ENCODE measurements at regions not wholly inside any gene's neighbourhood (a gene's known extent, or its start where the extent isn't known, plus 50 kb on each side); places are given as distances from the start of the nearest gene placed in this dataset.
"Not testable (repeated sequence)": the region's sequence is repeated elsewhere in the genome, so short reads cannot be mapped to it uniquely, and the experiment has no call there.

- Mint-ChIP-seq H3K27ac (no peak overlapping the region), H3K36me3 (no peaks in the 10 kb centered on the region), H3K9me3 (peaks cover 24 to 37% of the 10 kb centered on the region in 2 donors)
- DNase-seq (ENCODE audit: low spot score in 2 of 2) (no peak), ATAC-seq (no peak)
Measured at GRCh38 chr16:62363501-62363900, 327.3 kb upstream of the CDH8 start.

DNA sequence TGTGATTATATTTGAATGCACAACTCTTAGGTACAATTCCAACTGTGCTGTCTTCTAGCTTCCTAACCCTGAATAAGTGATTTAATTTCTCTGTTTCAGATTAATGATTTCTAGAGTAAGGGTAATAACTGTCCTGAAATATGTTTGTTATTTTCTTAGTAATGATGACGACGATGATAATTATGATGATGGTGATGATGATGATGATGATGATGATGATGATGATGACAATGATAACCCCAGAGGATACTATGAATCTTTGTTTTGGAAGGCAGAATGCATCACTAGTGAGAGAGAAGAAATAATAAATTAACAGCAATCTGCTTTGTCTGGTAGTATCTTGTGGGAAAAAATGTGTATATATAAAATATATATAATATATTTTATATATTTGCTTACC is 317.1 kb upstream of the CDH8 start:
- peaks cover 7 to 11% of the 10 kb centered on the region in 2 donors for H3K9me3 Mint-ChIP-seq
- DNase-seq (ENCODE audit: low spot score in 2 of 2) (no peak), ATAC-seq (no peak)
- no peaks in the 10 kb centered on the region for H3K36me3 Mint-ChIP-seq
- no peak overlapping the region for H3K27ac Mint-ChIP-seq

- Mint-ChIP-seq H3K27ac (no peak overlapping the region), H3K36me3 (peaks cover 0 to 5% of the 10 kb centered on the region in 2 donors), H3K9me3 (peaks cover 15 to 18% of the 10 kb centered on the region in 2 donors)
- DNase-seq (ENCODE audit: low spot score in 2 of 2) (no peak), ATAC-seq (no peak)
Measured at GRCh38 chr16:62342216-62342615, 306.0 kb upstream of the CDH8 start.

GRCh38 chr16:62335356-62335755 is 299.1 kb upstream of the CDH8 start:
- H3K9me3 Mint-ChIP-seq, result peaks cover 10 to 15% of the 10 kb centered on the region in 2 donors
- no peaks in the 10 kb centered on the region for H3K36me3 Mint-ChIP-seq
- DNase-seq (ENCODE audit: low spot score in 2 of 2) (no peak), ATAC-seq (no peak)
- no peak overlapping the region for H3K27ac Mint-ChIP-seq

DNA sequence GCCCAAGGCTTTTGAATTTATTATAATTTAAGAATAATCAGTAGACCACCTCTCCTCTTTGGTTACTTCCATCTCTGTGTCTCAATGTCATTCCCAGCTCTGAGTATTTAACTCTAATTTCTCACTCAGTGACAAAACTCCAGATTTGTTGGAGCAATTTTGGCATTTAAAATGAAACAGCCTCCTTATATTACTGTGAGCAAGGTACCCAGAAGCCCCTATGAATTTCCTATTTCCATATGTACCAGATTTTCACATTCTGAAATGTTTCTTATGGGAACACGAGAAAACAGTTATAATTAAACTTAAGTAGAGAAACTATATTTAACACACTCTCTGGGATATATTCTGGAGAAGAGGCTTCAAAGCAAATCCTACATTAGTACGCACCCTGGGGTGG is 285.4 kb upstream of the CDH8 start:
- no peaks in the 10 kb centered on the region for H3K36me3 Mint-ChIP-seq
- H3K27ac Mint-ChIP-seq, result no peak overlapping the region
- DNase-seq (ENCODE audit: low spot score in 2 of 2) (no peak), ATAC-seq (no peak)
- H3K9me3 Mint-ChIP-seq, result peaks cover 10 to 16% of the 10 kb centered on the region in 2 donors

GRCh38 chr16:62298600-62298999 is 262.4 kb upstream of the CDH8 start:
- H3K36me3 Mint-ChIP-seq, result peaks cover 9 to 14% of the 10 kb centered on the region in 2 donors
- ATAC-seq, result no peak
- H3K9me3 Mint-ChIP-seq, result peaks cover 27 to 30% of the 10 kb centered on the region in 2 donors
- no peak overlapping the region for H3K27ac Mint-ChIP-seq
- no peak for DNase-seq (ENCODE audit: low spot score in 2 of 2)

- no peak overlapping the region for H3K27ac Mint-ChIP-seq
- H3K9me3 Mint-ChIP-seq, result peaks cover 15 to 28% of the 10 kb centered on the region in 2 donors
- ATAC-seq (no peak), DNase-seq (ENCODE audit: low spot score in 2 of 2) (no peak)
- H3K36me3 Mint-ChIP-seq, result peaks cover 0 to 5% of the 10 kb centered on the region in 2 donors
Measured at GRCh38 chr16:62294213-62294972, 258.2 kb upstream of the CDH8 start.

DNA sequence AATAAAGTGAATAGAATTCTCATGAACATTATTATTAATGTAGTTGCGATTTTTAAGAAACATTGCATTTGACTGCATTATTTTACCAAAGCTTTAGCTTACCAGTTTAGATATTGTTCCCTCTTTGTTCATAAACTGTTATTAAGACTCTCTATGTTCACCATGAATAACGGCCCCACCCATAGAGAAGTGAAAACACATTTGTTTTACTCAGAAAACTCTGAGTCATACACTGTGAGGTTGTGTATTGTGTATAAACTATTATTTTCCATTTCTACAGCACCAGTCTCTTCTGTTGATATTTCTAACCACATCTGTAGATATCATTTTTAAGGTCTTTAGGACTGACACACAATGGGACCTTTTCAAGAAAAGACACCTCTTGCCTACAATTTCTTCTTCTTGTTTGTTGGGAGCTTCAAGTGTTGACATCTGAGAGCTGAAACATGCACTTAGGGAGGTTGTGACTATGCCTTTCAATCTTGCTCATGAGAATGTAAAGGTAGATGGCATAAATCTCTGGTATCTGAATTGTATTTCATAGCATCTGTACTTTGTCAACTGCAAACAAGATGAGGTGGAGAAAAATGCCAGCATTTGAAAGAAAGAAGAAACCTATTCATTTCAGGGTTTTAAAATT is 252.9 kb upstream of the CDH8 start:
- DNase-seq (ENCODE audit: low spot score in 2 of 2) (no peak), ATAC-seq (no peak)
- H3K9me3 Mint-ChIP-seq, result peaks cover 22 to 24% of the 10 kb centered on the region in 2 donors
- H3K27ac Mint-ChIP-seq, result no peak overlapping the region
- H3K36me3 Mint-ChIP-seq, result peaks cover 0 to 5% of the 10 kb centered on the region in 2 donors

GRCh38 chr16:62280506-62280905 is 244.3 kb upstream of the CDH8 start:
- no peaks in the 10 kb centered on the region for H3K36me3 Mint-ChIP-seq
- DNase-seq (ENCODE audit: low spot score in 2 of 2) (no peak), ATAC-seq (no peak)
- peaks cover 0 to 7% of the 10 kb centered on the region in 2 donors for H3K9me3 Mint-ChIP-seq
- no peak overlapping the region for H3K27ac Mint-ChIP-seq

DNA sequence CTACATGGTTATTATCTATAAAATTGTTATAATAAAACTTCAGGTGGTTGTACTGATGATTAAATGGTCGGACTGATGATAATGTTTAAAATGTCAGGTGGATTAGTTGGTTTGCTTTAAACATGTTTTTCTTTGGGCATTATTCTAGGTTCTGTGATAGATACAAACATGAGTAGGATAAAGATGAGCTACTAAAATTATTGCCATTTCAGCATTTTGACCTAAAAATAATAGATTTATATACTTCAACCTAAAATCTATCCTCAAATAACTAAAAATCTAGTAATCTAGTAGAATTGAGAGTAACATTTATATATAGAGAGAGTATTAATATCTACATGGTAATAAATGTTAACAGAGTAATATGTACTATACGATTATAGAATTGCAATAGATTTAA is 241.7 kb upstream of the CDH8 start:
- H3K9me3 Mint-ChIP-seq, result peaks cover 12 to 16% of the 10 kb centered on the region in 2 donors
- no peak overlapping the region for H3K27ac Mint-ChIP-seq
- no peaks in the 10 kb centered on the region for H3K36me3 Mint-ChIP-seq
- ATAC-seq (no peak), DNase-seq (ENCODE audit: low spot score in 2 of 2) (no peak)

DNA sequence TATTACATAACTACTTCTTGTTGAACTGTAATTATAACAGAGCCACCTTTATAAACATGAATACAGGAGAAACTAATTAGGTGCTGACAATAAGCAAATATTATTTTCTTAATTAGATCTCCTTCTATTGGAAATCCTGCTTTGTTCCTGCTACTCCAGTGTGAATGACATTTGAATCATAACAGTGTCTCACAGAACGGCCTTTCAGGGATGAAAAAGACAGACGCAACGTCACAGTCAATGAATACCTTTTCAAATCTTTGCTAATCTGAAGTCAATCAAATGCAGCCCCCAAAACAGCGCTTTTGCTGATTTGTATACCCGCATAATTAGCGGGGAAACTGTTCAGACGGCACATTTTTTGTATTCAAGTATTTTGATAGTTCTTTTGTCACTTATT is 240.4 kb upstream of the CDH8 start:
- no peak for ATAC-seq
- Mint-ChIP-seq H3K9me3 (peaks cover 12 to 19% of the 10 kb centered on the region in 2 donors), H3K36me3 (peaks cover 0 to 6% of the 10 kb centered on the region in 2 donors), H3K27ac (no peak overlapping the region)
- no peak for DNase-seq (ENCODE audit: low spot score in 2 of 2)

GRCh38 chr16:62272035-62272434 is 235.8 kb upstream of the CDH8 start:
- peaks cover 31 to 35% of the 10 kb centered on the region in 2 donors for H3K9me3 Mint-ChIP-seq
- peaks cover 0 to 7% of the 10 kb centered on the region in 2 donors for H3K36me3 Mint-ChIP-seq
- ATAC-seq, result no peak
- no peak for DNase-seq (ENCODE audit: low spot score in 2 of 2)
- H3K27ac Mint-ChIP-seq, result no peak overlapping the region

DNA sequence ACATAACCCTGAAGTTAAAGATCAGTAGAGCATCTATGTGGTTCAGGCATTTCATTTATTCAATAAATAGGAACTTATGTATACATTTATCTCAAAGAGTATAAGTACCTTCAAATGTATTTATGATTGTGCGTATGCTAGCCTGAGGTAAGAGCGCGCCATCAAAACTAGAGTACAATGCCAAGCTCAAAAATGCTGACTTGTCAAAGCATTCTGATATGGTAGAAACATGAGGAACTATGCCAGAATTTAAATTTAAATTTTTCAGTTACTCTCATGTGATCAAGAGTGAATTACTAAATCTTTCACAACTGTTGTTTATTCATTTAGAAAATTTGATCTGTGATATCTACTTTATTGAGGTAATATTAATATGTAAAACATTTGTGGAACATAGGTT is 225.5 kb upstream of the CDH8 start:
- ATAC-seq (no peak), DNase-seq (ENCODE audit: low spot score in 2 of 2) (no peak)
- peaks cover 0 to 10% of the 10 kb centered on the region in 2 donors for H3K36me3 Mint-ChIP-seq
- peaks cover 26 to 31% of the 10 kb centered on the region in 2 donors for H3K9me3 Mint-ChIP-seq
- H3K27ac Mint-ChIP-seq, result no peak overlapping the region

GRCh38 chr16:62258931-62259435 is 222.7 kb upstream of the CDH8 start:
- not testable (repeated sequence) for ATAC-seq, H3K36me3 Mint-ChIP-seq, H3K27ac Mint-ChIP-seq

DNA sequence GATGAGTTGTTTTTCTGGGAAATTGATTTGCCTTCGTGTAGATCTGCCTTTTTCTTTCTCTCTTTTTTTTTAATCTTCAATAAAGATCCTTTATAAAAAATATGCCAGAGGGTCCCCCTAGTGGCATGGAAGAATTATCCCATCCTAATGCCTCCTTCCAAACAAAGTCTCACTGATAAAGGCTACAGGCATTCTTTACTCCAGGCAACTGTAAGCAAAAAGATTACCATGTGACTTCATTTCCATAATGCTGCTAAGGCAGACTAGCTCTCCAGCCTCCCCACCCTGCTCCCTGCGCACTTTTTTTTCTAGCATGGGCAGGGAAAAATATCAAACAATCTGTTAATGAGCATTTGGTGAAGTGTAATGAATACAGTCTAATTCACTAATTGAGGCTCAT is 220.2 kb upstream of the CDH8 start:
- DNase-seq (ENCODE audit: low spot score in 2 of 2), result no peak
- Mint-ChIP-seq H3K36me3 (no peaks in the 10 kb centered on the region), H3K27ac (no peak overlapping the region), H3K9me3 (peaks cover 17 to 20% of the 10 kb centered on the region in 2 donors)
- no peak for ATAC-seq

More at GRCh38 chr16:62258931-62259435, 222.7 kb upstream of the CDH8 start:
- peaks cover 17 to 26% of the 10 kb centered on the region in 2 donors for H3K9me3 Mint-ChIP-seq
- DNase-seq (ENCODE audit: low spot score in 2 of 2), result not testable (repeated sequence)

DNA sequence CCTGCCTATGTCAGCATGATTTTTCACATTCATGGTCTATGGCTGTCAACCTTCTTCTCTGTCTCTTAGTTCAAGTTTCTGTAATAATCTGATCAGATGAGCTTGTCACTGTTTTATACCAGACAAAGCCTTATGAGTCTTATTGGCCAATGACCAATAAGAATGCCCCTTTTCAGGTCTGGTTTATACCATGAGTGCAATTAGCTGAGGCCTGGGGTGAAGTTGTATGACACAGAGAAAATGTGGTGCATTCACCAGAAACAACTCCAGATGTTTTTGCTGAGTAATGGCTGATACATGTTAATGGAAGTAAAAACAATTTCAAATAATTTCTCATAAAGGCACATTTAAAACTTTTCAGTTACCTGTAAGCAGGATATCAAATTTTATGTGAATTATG is 218.6 kb upstream of the CDH8 start:
- Mint-ChIP-seq H3K27ac (no peak overlapping the region), H3K9me3 (peaks cover 18% of the 10 kb centered on the region in 2 donors), H3K36me3 (no peaks in the 10 kb centered on the region)
- ATAC-seq (no peak), DNase-seq (ENCODE audit: low spot score in 2 of 2) (no peak)

- DNase-seq (ENCODE audit: low spot score in 2 of 2) (no peak), ATAC-seq (no peak)
- H3K36me3 Mint-ChIP-seq, result no peaks in the 10 kb centered on the region
- H3K27ac Mint-ChIP-seq, result no peak overlapping the region
- peaks cover 16 to 18% of the 10 kb centered on the region in 2 donors for H3K9me3 Mint-ChIP-seq
Measured at GRCh38 chr16:62254372-62254771, 218.1 kb upstream of the CDH8 start.
